CD4-positive, alpha-beta T cell (primary cell): ENCODE measurements at regions not wholly inside any gene's neighbourhood (a gene's known extent, or its start where the extent isn't known, plus 50 kb on each side); places are given as distances from the start of the nearest gene placed in this dataset.

Experiments
- ATAC-seq: fragments of 200-7000 bp; cut with Tn5 transposase; one replicate; pipeline ENCODE4 v1.10.0; 2022; ENCODE audit warnings: mild to moderate bottlenecking; ENCODE audit not compliant: poor library complexity
- CTCF ChIA-PET: fragments of 350-600 bp; sonication (Branson Sonifier 250); formaldehyde crosslinking; loops from one replicate; lab custom pipeline; 2021; ENCODE audit warnings: antibody characterized with exemption, inconsistent platforms; lab: Charles Lee
- POLR2A ChIA-PET: fragments of 350-600 bp; sonication (Branson Sonifier 250); formaldehyde crosslinking; loops from one replicate; lab custom pipeline; 2021; ENCODE audit warnings: antibody characterized with exemption, inconsistent platforms; lab: Charles Lee
- DNase-seq, 14 experiments: peaks; one replicate each; pipeline ENCODE4 v3.0.0-alpha.2; 2013 to 2020; ENCODE audit warnings: mixed read lengths in 2 of 14
- H3K27ac ChIP-seq, 2 donors: one replicate each; pipeline versions ENCODE4 v1.5.1 to v1.7.0; 2013; ENCODE audit warnings: low read length in 2 of 2, low read depth in 1 of 2, mild to moderate bottlenecking in 1 of 2
- H3K27me3 ChIP-seq, 2 experiments: 1 replicate in 1 of 2; 2 replicates in 1 of 2; pipeline versions ENCODE4 v1.6.1 to v1.7.0; 2013; ENCODE audit warnings: low read length in 2 of 2, control low read depth in 1 of 2, mild to moderate bottlenecking in 1 of 2, moderate library complexity in 1 of 2; ENCODE audit not compliant: insufficient read depth in 2 of 2, control insufficient read depth in 1 of 2
- H3K36me3 ChIP-seq: one replicate; pipeline ENCODE4 v1.6.1; 2013; ENCODE audit warnings: low read length, control low read depth; ENCODE audit not compliant: insufficient read depth
- H3K4me1 ChIP-seq: one replicate; pipeline ENCODE4 v1.6.1; 2013; ENCODE audit warnings: low read length, control low read depth; ENCODE audit not compliant: insufficient read depth
- H3K4me3 ChIP-seq: one replicate; pipeline ENCODE4 v1.5.1; 2013; ENCODE audit warnings: mild to moderate bottlenecking, low read length, moderate library complexity
- H3K9me3 ChIP-seq, 2 experiments: 1 replicate in 1 of 2; 2 replicates in 1 of 2; pipeline versions ENCODE4 v1.6.1 to v1.7.0; 2013; ENCODE audit warnings: low read length in 2 of 2, mild to moderate bottlenecking in 2 of 2, control low read depth in 1 of 2, moderate library complexity in 1 of 2; ENCODE audit not compliant: control insufficient read depth in 1 of 2, insufficient read depth in 1 of 2
- H3K27ac Mint-ChIP-seq: one replicate; pipeline ENCODE4 v1.8.0; 2020; ENCODE audit warnings: mixed read lengths
- H3K27me3 Mint-ChIP-seq: one replicate; pipeline ENCODE4 v1.8.0; 2021; ENCODE audit warnings: mixed read lengths
- H3K36me3 Mint-ChIP-seq: one replicate; pipeline ENCODE4 v1.8.0; 2021; ENCODE audit warnings: low read depth, mixed read lengths
- H3K4me1 Mint-ChIP-seq: one replicate; pipeline ENCODE4 v1.8.0; 2021; ENCODE audit warnings: low read depth, mixed read lengths
- H3K4me3 Mint-ChIP-seq: one replicate; pipeline ENCODE4 v1.8.0; 2020; ENCODE audit warnings: mild to moderate bottlenecking, mixed read lengths
- H3K9me3 Mint-ChIP-seq: one replicate; pipeline ENCODE4 v1.8.0; 2020; ENCODE audit warnings: mixed read lengths
- intact Hi-C, 2 experiments: fragments of 100-400 bp; cut with DNase I in 1 of 2; cut with micrococcal nuclease in 1 of 2; formaldehyde crosslinking; loops; one replicate each; pipeline versions ENCODE4 v1.15.1 to v1.9.0; 2023 to 2025; cut with DNase I, micrococcal nuclease
- TF ChIP-seq, protein P1 (sequence below): fragments of 200-600 bp; IDR thresholded peaks from one replicate; pipeline ENCODE4 v1.8.0; 2022; ENCODE audit warnings: antibody characterized with exemption, mild to moderate bottlenecking

DNA sequence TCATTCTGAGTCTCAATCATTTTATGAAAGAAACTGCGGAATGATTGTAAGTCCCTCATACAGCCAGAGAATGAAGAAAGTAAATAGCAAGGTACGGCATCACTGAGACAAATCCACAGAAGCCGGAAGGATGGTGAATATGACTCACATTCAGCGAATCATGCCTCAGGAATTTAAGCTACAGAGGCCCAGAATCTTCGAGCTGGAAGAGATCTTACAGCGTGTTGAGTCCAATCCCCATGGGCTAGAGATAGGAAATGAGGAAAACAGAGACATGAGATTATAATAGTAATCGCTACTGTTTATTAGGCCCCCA, 173.2 kb downstream of the KIF18A start:
- POLR2A ChIA-PET: no interaction called here
- Histone ChIP-seq H3K4me1 (no peaks in the 10 kb centered on the region), H3K27ac (no peak overlapping the region), H3K27me3 (no peaks in the 10 kb centered on the region), H3K36me3 (no peaks in the 10 kb centered on the region), H3K9me3 (peaks cover 0 to 8% of the 10 kb centered on the region in 2 experiments), H3K4me3 (no peak overlapping the region)
- no peaks in the 10 kb centered on the region for H3K9me3 Mint-ChIP-seq
- H3K36me3 Mint-ChIP-seq: no peaks in the 10 kb centered on the region
- no peaks in the 10 kb centered on the region for H3K27me3 Mint-ChIP-seq
- CTCF ChIA-PET: no interaction called here
- no peaks in the 10 kb centered on the region for H3K4me1 Mint-ChIP-seq
- TF ChIP-seq, protein P1, sequence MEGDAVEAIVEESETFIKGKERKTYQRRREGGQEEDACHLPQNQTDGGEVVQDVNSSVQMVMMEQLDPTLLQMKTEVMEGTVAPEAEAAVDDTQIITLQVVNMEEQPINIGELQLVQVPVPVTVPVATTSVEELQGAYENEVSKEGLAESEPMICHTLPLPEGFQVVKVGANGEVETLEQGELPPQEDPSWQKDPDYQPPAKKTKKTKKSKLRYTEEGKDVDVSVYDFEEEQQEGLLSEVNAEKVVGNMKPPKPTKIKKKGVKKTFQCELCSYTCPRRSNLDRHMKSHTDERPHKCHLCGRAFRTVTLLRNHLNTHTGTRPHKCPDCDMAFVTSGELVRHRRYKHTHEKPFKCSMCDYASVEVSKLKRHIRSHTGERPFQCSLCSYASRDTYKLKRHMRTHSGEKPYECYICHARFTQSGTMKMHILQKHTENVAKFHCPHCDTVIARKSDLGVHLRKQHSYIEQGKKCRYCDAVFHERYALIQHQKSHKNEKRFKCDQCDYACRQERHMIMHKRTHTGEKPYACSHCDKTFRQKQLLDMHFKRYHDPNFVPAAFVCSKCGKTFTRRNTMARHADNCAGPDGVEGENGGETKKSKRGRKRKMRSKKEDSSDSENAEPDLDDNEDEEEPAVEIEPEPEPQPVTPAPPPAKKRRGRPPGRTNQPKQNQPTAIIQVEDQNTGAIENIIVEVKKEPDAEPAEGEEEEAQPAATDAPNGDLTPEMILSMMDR: no peak
- intact Hi-C loops: no loop called here
- ATAC-seq (no peak), DNase-seq (no peak)
- H3K27ac Mint-ChIP-seq: no peak overlapping the region
- no peak overlapping the region for H3K4me3 Mint-ChIP-seq

GRCh38 chr11:27933992-27934829, 173.7 kb downstream of the KIF18A start:
- H3K27me3 Mint-ChIP-seq: no peaks in the 10 kb centered on the region
- POLR2A ChIA-PET: no interaction called here
- H3K27ac Mint-ChIP-seq: no peak overlapping the region
- no peaks in the 10 kb centered on the region for H3K4me1 ChIP-seq
- TF ChIP-seq, protein P1: no peak
- H3K36me3 Mint-ChIP-seq: no peaks in the 10 kb centered on the region
- intact Hi-C loops: no loop called here
- H3K9me3 ChIP-seq: peaks cover 0 to 5% of the 10 kb centered on the region in 2 experiments
- H3K9me3 Mint-ChIP-seq: no peaks in the 10 kb centered on the region
- H3K4me3 ChIP-seq: no peak overlapping the region
- no peaks in the 10 kb centered on the region for H3K4me1 Mint-ChIP-seq
- no peak overlapping the region for H3K4me3 Mint-ChIP-seq
- DNase-seq: no peak
- H3K36me3 ChIP-seq: no peaks in the 10 kb centered on the region
- H3K27me3 ChIP-seq: no peaks in the 10 kb centered on the region
- no peak overlapping the region for H3K27ac ChIP-seq
- ATAC-seq: no peak
- CTCF ChIA-PET: no interaction called here

- TF ChIP-seq, protein P1: no peak
Measured at GRCh38 chr11:27931770-27932169, 176.2 kb downstream of the KIF18A start.

More at GRCh38 chr11:27931770-27932169, 176.2 kb downstream of the KIF18A start:
- no peaks in the 10 kb centered on the region for H3K36me3 ChIP-seq
- Mint-ChIP-seq H3K4me3 (no peak overlapping the region), H3K36me3 (no peaks in the 10 kb centered on the region), H3K27me3 (no peaks in the 10 kb centered on the region), H3K27ac (no peak overlapping the region), H3K9me3 (peaks cover 2% of the 10 kb centered on the region), H3K4me1 (no peaks in the 10 kb centered on the region)
- no peak for ATAC-seq
- POLR2A ChIA-PET: no interaction called here
- H3K9me3 ChIP-seq: no peaks in the 10 kb centered on the region
- CTCF ChIA-PET: no interaction called here
- no peak overlapping the region for H3K27ac ChIP-seq
- no peaks in the 10 kb centered on the region for H3K27me3 ChIP-seq
- intact Hi-C loops: no loop called here
- no peak for DNase-seq
- H3K4me1 ChIP-seq: no peaks in the 10 kb centered on the region
- no peak overlapping the region for H3K4me3 ChIP-seq
